ENCODE measurements at regions not wholly inside any gene's neighbourhood (a gene's known extent, or its start where the extent isn't known, plus 50 kb on each side); places are given as distances from the start of the nearest gene placed in this dataset.

DNA sequence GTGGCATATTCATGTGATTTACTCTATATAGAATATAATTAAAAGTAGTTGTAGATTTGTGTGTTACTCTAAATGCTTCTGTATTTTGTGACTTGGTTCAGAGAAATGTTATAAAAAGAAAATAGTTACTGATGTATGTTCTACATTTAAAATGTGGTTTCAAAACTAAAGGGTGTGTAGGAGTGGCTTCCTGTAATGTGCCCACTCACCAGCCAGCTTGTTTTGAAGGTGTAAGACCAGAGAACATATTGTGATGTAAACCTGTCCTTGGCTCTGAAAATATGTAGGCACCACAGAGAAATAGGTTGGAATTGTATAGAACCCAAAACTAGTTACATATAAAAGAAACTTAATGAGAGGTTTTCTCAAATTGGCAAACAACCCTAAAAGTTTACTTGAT lies 51.2 kb upstream of the ARRDC3 start:
- DNase-seq (ENCODE audit: low read depth) = no peak

DNA sequence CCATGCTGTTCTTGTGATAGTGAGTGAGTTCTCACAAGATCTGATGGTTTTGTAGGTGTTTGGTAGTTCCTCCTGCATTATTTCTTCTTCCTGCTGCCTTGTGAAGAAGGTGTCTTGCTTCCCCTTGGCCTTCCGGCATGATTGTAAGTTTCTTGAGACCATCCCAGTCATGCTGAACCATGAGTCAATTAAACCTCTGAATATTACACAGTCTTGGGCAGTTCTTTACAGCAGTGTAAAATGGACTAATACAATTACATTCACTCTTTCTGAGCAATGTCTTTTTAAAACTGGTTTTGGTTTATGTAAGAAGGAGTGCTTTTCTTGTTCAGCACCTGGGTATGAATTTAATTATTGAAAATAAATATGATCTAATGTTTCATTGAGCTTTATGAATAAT lies 50.7 kb upstream of the ARRDC3 start:
- no peak for DNase-seq (ENCODE audit: low read depth)
